HG03565 (cell line): ENCODE measurements at regions not wholly inside any gene's neighbourhood (a gene's known extent, or its start where the extent isn't known, plus 50 kb on each side); places are given as distances from the start of the nearest gene placed in this dataset.
"Not testable (repeated sequence)": the region's sequence is repeated elsewhere in the genome, so short reads cannot be mapped to it uniquely, and the experiment has no call there.

ENCODE experiments used
- ATAC-seq: cut with Tn5 transposase; IDR thresholded peaks from one replicate; pipeline ENCODE4 v1.9.1; 2021; ENCODE audit warnings: mild to moderate bottlenecking, moderate library complexity; ENCODE audit not compliant: unreplicated experiment

DNA sequence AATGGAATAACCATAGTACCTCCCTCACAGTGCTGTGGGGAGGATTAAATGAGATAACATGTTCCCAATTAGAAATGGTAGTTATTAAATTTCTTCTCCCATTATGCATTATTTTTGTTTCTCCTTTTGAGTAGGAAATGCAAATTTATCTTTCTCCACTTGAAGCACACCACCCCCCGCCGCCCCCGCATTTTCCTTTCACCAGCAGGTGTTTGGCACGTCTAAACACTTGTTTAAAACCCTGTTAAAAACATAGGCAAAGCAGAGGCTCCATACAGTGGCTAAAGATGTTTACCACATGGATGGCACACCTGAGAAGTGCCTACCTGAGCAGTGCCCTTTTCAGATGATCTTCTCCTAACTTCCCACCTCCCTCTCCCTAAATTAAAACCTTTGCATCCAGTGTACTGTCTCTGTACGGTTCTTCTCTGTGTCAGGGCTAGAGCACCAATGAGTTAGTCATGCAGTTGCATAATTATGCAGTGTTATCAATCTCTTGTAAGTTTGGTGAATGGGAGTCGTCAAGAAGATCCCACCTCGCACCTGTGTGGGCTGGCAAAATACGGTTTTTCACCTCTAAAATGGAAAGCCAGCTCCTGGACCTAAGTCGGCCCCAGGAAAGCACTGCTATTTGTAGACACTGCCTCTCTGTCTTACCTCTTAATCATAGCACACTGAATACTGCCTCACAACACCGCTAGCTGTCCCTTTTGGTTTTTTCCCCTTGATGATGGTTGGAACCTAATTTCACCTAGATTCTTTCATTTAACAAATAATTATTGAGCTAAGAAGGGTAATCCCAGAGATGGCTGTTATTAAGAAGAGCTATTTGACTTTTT, 122.0 kb downstream of the CT47B1 start:
- peak; percentile 30 for ATAC-seq

DNA sequence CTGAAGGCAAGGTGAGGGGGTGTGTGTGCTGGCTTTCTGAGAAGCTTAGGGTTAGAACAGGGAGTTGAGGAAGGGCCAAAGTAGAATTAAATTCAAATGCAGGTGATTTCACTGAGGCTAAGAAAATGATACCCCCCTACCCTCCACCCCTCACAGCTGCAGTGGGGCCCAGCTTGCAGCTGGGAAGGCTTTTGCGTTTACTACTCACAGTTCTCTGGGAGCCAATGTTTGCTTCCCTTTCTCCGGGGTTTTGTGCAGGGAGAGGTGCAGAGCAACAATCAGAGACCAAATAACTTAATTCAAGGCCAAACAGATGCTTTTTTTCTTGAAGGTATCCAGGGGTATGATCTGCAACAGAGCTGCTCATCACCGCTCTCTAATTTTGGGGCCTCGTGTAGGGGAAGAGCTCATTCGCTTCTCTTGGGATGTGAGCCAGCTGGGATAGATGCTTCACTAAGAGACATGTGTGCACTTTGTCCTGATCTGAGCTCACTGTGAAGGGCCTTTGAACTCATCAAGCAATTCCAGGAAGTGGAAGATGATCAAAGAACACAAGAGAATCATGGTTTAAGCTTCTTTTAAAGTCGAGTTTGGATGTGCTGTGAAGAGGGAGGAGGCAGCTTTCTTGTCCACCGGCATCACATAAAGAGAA, 122.7 kb upstream of the C1GALT1C1 start:
- no peak for ATAC-seq

DNA sequence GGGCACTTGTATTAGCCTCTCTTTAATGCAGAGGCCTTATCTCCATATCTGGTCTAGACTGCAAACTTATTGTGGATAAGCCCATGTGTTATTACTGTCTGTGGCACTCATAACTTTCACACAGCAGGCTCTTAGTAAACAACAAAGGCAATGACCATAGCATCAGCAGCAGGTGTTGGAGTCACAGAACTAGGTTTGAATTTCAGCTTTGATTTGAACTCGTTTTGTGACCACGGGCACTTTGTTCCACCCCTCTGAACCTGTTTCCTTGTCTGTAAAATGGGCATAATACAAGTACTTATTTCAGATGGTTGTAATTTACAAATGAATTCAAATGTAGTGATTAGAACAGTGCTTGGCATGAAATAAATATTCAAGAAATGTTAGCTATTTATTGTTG, 121.8 kb upstream of the C1GALT1C1 start:
- ATAC-seq, result no peak

DNA sequence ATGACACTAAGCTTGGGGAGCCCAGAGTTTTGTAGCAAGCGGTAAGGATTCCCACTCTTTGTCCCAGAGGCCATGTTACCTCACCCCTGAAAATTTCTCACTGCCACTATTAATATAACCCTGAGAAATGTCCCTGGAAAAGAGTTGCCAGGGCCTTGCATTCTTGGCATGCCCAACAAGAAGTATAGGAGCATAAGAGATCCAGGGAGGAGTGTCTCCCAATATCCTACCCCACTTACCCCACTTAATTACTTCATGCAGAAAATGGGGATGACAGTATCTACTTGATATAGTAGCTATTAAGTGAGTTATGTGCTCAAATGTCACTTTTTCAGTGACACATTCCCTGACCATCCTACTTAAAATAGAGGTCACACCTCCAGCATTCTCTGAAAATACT, 120.5 kb upstream of the C1GALT1C1 start:
- ATAC-seq, result no peak

DNA sequence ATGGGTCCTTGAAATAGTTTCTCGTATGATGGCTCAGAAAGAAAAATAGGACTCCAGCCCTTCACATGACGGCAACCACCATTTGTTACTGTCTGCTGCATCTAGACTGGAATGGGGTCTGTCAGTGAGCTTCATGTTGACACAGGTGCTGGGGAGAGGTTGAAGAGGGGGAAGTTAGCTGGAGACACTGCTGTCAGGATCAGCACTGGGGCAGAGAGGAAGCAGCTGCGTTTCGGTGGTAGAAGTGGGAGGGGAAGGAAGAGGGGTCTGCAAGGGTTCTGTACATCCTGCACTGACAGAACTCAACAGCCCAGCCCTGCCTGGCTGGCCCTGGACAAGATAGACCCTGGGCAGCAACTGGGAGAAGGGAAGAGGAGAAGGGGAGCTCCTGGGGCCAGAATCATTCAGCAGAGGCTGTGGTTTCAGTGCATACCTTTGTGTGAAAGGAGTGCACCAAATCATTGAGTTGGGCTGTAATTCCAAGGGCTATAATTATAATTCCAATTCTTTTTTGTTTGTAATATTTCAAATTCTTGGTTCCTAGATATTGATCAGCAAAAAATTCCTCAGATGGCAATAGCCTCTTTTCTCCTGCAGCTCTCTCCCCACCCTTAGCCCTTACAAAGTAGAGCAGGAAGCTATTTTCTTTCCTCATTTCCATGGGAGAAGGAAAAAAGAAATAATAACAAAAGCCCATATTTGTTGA, 119.4 kb upstream of the C1GALT1C1 start:
- peak; percentile 68 for ATAC-seq

DNA sequence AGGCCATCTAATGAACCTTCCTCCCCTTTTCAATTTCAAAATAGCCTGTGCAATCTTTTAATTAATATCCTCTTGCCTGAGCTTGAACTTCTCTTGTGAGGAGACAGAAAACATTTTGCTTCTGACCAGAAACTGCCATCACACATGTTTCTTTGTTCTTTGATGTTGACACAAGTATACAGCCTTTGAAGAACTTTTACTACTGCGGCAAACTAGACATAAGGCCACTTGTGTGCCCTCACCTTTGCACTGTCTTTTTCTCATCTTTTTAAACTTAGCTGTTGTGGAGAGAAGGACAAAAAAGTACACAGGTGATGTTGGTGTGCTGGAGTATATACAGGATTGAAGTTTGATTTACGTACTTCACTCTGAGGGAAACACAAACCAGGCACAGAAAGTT, 116.3 kb upstream of the C1GALT1C1 start:
- no peak for ATAC-seq

DNA sequence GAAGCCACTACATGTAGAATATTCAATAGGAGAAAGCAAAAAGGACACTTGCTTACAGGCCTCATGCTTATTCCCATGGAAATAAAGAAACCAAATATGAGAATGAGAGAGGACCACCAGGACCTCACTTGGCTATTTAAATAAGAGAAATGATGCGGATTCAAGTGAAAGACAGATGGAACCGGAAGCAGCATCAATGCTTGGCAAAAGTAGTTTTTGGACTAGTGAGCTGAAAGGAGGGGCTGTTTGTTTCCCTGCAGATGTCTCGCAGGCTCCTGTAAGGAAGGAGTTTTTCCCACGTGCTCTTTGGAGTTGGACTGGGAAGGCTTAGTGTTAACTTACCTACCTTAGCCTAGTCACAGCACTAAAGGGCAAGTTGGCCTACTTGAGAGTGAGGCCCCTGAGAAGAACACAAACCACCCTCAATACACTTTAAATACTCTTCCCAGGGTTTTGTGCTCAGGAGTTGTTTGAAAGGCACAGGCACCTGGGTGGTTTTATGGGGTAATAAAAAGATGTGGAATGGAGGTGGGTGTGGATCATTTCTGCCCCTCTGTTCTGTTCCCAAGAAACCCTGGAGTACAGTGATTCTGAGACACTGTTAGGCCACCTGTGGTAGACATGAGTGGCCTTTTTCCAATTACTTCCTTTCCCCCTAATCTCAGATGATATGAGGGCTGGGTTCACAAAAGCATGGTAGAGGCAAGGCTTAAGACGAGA, 113.3 kb upstream of the C1GALT1C1 start:
- no peak for ATAC-seq

DNA sequence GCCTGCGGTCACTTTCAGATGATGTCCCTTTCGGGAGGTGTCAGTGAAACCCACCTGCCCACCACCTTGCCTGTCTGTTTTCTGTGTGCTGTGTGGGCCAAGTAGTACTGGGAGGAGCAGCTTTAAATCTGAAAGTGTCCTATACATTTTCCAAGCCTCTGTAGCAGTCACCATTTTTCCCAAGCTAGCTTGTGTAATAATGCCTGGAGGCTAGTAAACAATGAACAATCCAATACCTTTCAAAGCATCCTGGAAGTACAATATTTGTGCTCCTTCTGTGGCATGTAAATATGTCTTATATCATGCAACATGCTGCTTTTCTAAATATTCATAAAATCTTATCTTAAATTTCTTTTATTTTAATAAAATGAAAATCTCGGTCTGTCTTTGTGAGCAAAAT, 111.6 kb upstream of the C1GALT1C1 start:
- ATAC-seq, result no peak

DNA sequence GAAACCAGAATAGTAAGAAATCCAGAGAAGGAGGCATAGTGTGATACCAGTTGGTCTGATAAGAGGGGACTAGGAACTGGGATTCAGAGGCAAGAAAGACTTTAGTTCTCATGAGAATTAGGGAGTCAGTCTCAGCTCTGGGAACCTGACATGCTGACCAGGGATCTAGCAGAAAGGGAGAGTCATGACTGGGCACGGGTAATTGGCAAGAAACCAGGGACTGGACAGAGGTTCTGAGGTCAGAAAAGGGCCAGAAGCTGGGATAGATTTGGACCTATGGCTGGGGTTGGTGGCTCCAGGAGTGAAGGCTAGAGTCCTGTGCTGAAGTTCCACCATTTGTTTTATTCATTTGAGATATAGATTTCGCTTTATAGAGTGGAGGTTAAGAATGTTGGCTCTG, 110.2 kb upstream of the C1GALT1C1 start:
- ATAC-seq, result no peak

DNA sequence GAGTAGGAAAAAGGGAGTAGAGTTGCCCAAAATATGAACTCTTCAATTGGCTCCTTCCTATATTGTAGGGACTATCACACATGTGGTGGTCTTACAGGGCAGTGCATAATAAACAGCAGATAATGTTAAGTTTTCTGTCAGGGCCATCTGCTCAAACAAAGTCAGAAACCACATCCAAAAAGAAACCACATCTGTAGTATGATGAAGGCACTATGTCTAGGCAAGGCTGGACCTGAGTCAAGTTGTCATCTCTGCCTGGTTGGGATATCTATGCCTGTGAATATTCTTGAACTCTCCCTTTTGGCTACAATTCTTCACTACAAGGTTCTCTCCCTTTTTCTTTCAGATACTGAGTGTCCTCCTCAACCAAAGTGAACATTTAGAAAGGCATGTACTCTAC, 109.4 kb upstream of the C1GALT1C1 start:
- no peak for ATAC-seq

DNA sequence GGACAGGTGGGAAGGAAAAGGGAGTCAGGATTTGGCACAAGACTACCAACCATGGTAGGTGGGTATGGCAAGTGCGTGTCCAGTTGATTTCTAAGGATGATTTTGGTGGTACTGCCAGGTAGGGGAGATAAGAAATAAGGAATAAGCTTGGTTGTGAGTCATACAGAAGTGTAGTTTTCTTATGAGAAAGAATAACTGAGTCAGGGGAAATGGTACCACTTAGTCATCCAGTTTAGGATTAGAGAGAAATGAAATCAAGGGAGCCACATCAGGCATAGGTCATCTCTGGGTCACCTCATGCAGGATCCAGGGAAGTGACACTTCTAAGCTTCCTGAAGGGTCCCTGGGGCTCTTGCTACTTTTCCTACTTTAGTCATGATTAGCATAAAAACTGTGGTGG, 107.1 kb upstream of the C1GALT1C1 start:
- ATAC-seq, result no peak

DNA sequence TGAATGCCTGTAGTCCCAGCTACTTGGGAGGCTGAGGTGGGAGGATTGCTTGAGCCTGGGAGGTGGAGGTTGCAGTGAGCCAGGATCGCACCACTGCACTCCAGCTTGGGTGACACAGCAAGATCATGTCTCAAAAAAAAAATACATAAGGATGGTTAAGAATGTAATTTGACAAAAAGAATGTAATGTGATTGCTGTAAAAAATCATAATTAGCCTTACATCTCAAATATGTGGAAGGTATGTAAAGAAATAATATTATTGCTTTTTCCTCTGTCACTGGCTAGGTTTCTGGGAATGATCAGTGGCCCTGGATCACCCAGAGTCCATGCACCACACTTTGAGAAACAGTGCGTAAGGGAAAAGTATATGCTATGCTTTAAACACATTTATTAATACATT, 106.1 kb upstream of the C1GALT1C1 start:
- ATAC-seq, result no peak

DNA sequence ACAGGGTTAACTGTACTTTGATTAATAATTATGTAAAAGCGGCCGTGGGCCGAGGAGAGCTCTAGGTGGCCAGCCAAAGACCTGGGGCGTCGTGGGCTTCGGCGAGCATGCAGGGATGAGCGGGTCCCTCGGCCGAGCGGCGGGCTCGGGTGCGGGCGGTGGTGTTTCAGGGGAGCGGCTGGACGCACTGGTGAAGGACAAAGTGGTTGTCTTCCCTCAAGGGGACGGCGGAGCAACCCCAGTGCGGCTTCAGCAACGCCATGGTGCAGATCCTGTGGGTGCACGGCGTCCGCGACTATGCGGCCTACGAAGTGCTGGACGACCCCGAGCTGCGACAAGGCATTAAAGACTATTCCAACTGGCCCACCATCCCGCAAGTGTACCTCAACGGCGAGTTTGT, 103.0 kb upstream of the C1GALT1C1 start:
- ATAC-seq, result no peak

DNA sequence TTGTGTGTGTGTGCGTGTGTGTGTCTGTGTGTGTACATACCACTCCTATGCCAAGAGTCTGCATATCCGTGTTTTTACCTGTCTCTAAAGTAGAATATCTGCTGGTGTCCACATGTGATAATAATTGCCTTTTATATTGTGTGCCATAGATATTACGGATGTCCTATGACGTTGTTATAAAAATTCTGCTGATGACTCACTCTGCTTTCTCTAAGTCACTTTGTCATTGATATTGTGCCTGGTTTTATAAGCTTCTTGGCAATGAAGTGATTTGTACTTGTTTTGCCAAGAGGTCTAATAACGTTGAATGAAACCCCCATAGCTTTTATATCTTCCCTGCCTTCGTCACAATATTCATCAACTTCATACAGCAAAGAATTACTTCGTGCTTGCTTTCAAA, 102.6 kb upstream of the C1GALT1C1 start:
- ATAC-seq, result no peak

DNA sequence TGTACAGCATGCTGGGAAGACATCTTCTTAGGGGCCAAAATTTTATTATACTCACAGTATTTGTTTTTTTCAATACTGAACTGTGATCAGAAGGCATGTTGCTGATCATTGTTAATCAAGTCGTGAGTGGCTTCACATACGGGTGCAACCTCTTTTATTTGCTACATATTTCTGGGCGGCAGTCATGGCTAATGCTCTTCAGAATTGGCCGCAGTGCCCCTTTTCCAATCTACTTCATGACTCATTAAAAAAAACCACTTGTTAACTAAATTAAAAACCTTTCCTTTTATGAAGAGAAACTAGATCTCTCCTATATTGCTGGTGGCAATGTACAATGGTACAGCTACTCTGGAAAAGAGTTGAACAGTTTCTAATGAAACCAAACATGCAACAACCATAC, 101.5 kb upstream of the C1GALT1C1 start:
- no peak for ATAC-seq

DNA sequence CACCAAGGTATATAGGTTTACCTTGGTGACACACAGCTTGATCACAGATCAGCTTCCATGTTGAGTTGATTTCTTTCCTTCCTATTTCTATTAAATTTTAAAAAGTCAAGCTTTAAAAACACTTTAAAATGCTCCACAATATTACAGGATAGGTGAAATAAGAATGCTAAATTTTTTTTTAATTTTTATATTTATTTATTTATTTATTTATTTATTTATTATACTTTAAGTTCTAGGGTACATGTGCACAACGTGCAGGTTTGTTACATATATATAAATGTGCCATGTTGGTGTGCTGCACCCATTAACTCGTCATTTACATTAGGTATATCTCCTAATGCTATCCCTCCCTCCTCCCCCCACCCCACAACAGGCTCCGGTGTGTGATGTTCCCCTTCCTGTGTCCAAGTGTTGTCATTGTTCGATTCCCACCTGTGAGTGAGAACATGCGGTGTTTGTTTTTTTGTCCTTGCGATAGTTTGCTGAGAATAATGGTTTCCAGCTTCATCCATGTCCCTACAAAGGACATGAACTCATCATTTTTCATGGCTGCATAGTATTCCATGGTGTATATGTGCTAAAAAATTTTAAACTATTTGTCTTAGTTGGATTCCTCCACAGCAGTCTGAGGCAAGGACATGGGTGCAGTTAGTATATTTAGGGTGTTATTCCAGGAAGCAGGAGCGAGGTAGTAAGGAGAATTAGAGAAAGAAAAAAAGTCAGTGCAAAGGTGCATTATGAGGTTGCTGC, 99.8 kb upstream of the C1GALT1C1 start:
- ATAC-seq, result not testable (repeated sequence)

DNA sequence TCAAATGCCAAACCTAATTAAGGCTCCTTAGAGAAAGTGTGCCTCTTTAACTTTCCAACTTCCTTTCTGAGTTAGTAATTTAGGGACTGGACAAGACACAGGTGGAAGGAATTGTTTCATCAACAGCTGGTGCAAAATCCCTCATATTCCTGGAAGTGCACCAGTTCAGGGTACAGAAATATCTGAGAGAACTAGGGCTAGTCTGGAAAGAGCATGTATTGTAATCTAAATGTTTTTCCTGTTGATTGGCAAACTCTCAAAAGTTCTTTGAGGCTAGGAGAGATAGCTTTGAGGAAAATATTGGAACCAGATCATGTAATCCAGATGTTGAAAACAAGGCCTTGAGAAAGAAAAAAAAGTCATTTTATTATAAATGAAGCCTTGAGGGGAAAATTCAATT, 98.1 kb upstream of the C1GALT1C1 start:
- no peak for ATAC-seq

DNA sequence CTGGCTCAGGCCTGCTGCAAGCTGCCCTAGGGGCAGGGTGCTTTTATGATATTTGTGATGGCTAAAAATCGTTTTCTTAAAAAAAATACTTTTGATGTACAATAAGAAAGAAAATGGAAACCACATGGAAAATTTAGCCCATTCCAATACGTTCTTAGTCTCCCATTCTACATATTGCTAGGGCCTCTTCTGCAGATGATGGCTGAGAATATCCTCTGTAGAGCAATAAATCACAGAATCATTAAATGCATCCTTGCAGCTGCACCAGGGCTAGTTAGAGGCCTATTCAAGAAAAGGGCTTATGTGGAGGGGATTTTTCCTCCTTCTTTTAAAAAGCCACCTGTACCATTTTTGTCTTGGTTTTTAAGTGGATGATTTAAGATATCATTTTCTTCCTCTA, 97.6 kb upstream of the C1GALT1C1 start:
- no peak for ATAC-seq

DNA sequence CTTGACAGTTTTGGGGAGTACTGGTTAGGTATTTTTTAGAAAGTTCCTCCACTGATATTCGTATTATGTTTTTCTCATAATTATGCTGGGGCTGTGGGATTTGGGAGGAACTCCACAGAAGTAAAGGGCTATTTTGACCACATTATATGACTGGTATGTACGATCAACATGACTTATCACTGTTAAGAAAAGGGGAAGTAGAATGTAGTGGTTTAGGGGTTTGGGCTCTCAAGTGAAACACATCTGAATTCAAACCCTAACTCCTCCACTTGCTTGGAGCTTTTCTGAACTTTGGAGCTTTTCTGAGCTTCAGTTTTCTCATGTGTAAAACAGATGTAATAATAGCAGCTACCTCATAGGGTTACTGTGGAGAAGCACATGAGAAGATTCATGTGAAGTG, 96.4 kb upstream of the C1GALT1C1 start:
- ATAC-seq, result peak; percentile 99

DNA sequence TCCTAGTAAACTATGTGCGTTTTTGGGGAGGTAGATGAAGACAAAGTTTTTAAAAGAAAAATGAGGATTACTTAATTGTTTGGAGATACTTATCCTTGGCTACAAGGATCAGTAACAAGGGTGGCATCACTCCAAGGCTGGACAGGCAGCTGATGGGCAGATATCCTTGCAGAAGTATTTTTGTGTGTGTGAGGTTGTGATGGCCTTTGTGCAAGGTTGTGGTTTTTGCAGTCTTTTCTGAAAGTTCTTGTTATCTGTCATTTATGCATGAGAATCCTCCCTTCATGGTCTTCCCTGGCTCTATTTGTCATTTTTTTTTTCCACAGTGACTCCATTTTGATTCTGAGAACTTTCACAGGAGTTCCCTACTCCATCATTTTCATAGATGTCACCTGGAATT, 96.0 kb upstream of the C1GALT1C1 start:
- no peak for ATAC-seq

DNA sequence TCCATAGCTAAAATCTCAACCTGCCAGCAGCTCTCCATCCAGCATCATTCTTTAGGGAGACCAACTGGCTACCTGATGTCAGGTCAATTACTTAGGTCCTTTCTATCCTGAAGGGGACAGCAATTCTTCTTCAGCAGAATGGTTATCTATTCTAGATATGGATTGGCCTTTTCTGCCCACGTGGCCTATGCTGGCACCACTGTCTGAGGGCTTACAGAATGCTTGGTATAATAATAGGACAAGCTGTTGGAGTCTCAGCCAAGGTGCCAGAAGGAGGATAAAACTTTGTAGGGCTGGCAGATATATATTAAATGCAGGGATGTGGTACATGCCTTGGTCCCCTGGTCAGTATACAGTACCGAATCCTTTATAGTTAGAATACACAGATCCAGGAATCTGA, 89.8 kb upstream of the C1GALT1C1 start:
- ATAC-seq, result no peak
